ENCODE measurements at regions not wholly inside any gene's neighbourhood (a gene's known extent, or its start where the extent isn't known, plus 50 kb on each side); places are given as distances from the start of the nearest gene placed in this dataset.

DNA sequence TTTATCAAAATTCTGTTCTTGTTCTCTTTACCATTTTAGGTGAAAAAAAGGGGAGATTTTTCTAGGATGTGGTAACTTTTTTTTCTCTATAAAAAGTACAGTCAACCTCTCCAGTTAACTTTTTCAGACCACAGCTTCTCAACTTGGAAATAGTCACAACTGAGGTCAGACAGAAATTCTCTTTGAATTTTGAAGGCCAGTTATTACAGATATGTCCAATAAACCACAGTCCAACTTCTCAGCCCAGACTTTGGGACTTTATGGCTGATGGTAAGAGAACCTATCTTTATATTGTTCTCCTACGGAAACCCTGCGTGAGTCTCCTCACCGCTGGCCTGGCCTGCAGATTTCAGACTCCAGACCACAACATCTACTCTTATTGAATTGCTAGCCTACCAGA, 176.7 kb downstream of the DACT1 start:
- Histone ChIP-seq H3K27ac (no peak overlapping the region), H3K4me3 (ENCODE audit: low read depth in 1 of 2, low read length in 1 of 2) (no peak overlapping the region), H3K4me1 (ENCODE audit: control insufficient read depth in 1 of 2, insufficient read depth in 1 of 2, low read depth in 1 of 2, low read length in 1 of 2) (peaks cover 0 to 2% of the 10 kb centered on the region in 2 experiments), H3K9me3 (no peaks in the 10 kb centered on the region), H3K36me3 (no peaks in the 10 kb centered on the region), H3K27me3 (no peaks in the 10 kb centered on the region)
- TF ChIP-seq, protein P1, sequence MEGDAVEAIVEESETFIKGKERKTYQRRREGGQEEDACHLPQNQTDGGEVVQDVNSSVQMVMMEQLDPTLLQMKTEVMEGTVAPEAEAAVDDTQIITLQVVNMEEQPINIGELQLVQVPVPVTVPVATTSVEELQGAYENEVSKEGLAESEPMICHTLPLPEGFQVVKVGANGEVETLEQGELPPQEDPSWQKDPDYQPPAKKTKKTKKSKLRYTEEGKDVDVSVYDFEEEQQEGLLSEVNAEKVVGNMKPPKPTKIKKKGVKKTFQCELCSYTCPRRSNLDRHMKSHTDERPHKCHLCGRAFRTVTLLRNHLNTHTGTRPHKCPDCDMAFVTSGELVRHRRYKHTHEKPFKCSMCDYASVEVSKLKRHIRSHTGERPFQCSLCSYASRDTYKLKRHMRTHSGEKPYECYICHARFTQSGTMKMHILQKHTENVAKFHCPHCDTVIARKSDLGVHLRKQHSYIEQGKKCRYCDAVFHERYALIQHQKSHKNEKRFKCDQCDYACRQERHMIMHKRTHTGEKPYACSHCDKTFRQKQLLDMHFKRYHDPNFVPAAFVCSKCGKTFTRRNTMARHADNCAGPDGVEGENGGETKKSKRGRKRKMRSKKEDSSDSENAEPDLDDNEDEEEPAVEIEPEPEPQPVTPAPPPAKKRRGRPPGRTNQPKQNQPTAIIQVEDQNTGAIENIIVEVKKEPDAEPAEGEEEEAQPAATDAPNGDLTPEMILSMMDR (IDR thresholded peaks at IDR 0.05) = no peak

DNA sequence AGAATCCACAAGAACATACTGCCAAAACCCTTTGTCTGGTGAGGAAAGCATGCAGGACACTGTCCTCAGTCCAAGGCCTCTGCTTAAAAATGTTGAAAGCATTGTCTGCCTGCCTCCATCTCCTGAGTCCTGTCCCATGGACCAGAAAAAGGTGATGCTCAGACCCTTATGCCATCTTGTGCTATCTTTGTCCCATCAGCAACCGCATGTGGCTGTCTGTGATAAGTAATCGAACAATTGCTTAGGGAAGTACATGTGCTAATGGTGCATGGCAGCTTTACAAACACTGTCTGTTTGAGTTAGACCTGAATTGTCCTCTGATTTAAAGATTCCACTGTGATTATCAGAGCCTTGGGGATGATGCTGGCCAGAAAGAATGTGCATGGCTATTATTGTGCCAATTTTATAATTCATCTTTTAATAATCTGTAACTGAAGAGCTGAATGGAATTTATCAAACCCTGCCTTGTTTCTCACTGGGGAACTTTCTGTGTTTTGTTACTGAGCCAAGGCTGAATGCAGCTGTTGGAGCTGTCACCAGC, 177.5 kb downstream of the DACT1 start:
- Histone ChIP-seq H3K27ac (no peak overlapping the region), H3K4me3 (ENCODE audit: low read depth in 1 of 2, low read length in 1 of 2) (no peak overlapping the region), H3K36me3 (no peaks in the 10 kb centered on the region), H3K4me1 (ENCODE audit: control insufficient read depth in 1 of 2, insufficient read depth in 1 of 2, low read depth in 1 of 2, low read length in 1 of 2) (peaks cover 0 to 9% of the 10 kb centered on the region in 2 experiments), H3K27me3 (no peaks in the 10 kb centered on the region), H3K9me3 (no peaks in the 10 kb centered on the region)
- TF ChIP-seq, protein P1 (IDR thresholded peaks at IDR 0.05) = no peak

DNA sequence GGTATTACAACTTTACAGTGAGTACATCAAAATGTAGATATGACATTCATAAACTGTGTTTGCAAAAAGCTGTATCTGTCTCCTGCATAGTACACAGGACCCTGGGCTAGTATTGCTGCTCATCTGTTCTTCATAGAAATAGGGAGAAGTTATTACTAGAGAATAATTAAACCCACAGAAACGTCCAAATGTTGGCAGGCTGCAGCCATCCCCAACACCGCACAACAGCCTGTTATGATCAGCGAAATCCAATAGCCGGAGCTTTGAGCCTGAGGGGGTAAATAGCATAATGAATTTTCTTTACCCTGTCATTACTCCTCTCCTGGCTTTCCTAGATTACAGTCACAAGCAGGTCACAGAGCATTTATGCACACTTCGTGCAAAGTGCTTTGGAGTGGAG, 178.0 kb downstream of the DACT1 start:
- Histone ChIP-seq H3K9me3 (no peaks in the 10 kb centered on the region), H3K4me1 (ENCODE audit: control insufficient read depth in 1 of 2, insufficient read depth in 1 of 2, low read depth in 1 of 2, low read length in 1 of 2) (peaks cover 0 to 9% of the 10 kb centered on the region in 2 experiments), H3K27me3 (no peaks in the 10 kb centered on the region), H3K27ac (no peak overlapping the region), H3K36me3 (no peaks in the 10 kb centered on the region), H3K4me3 (ENCODE audit: low read depth in 1 of 2, low read length in 1 of 2) (no peak overlapping the region)
- TF ChIP-seq, protein P1 (IDR thresholded peaks at IDR 0.05) = no peak

DNA sequence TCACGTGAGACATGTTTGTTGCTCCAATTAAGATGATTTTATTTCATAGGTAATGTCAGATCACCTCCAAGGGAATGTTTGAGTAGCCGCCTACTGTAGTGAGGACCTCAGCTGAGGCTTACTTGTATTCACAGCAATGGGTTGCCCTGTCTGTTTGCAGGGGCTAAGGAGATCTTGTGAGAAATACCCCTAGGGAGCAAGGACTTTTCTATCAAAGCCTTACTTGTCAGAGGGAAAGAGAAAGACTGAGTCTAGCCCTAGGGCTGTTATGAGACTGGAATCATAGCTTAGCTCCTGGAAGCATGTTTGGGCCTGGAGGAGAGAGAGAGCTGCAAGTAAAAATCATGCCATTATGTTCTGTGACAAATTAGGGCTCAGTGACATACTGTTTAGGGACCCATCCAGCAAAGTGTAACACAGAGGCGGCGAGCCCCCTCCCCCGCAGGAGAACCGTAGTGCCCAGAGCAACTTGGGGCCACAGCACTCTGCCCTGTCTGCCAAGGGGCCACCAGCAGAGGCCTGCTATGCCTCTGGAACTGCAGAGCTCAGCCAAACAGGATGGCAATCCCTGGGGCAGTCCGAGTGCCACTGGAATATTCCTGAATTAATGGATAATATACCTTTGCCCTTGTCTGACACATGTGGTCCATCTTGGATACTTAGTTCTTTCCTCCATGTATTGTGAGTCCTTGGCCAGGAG, 178.8 kb downstream of the DACT1 start:
- no peaks in the 10 kb centered on the region for H3K36me3 ChIP-seq
- peaks cover 0 to 9% of the 10 kb centered on the region in 2 experiments for H3K4me1 ChIP-seq (ENCODE audit: control insufficient read depth in 1 of 2, insufficient read depth in 1 of 2, low read depth in 1 of 2, low read length in 1 of 2)
- no peak overlapping the region for H3K27ac ChIP-seq
- TF ChIP-seq, protein P1 (IDR thresholded peaks at IDR 0.05) = no peak
- no peak overlapping the region for H3K4me3 ChIP-seq (ENCODE audit: low read depth in 1 of 2, low read length in 1 of 2)
- no peaks in the 10 kb centered on the region for H3K9me3 ChIP-seq
- no peaks in the 10 kb centered on the region for H3K27me3 ChIP-seq

DNA sequence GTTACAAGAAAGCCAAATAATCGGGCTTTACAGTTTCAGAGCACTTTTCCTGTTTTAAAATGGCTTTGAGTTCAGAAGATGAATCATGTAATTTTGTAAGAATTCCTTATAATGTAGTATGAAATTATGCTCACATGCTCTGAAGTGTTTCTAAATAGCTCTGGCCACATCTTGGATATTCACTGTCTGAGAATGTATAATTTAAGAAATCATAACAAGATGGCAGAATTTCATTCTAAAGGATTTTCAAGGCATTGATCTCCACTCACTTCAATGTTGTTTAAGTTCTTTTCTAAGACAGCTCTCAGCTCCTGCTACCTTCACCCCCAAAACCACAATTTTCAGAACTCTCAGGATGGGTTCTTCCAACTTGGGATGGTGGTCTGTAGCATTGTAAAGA, 180.1 kb downstream of the DACT1 start:
- H3K4me3 ChIP-seq (ENCODE audit: low read depth in 1 of 2, low read length in 1 of 2) = no peak overlapping the region
- H3K27me3 ChIP-seq = no peaks in the 10 kb centered on the region
- no peaks in the 10 kb centered on the region for H3K9me3 ChIP-seq
- no peaks in the 10 kb centered on the region for H3K36me3 ChIP-seq
- TF ChIP-seq, protein P1 (IDR thresholded peaks at IDR 0.05) = no peak
- H3K4me1 ChIP-seq (ENCODE audit: control insufficient read depth in 1 of 2, insufficient read depth in 1 of 2, low read depth in 1 of 2, low read length in 1 of 2) = peaks cover 0 to 9% of the 10 kb centered on the region in 2 experiments
- no peak overlapping the region for H3K27ac ChIP-seq
